ENCODE measurements at regions not wholly inside any gene's neighbourhood (a gene's known extent, or its start where the extent isn't known, plus 50 kb on each side); places are given as distances from the start of the nearest gene placed in this dataset.

- TF ChIP-seq POLR2A (IDR thresholded peaks at IDR 0.05) (no peak), POLR2AphosphoS5 (IDR thresholded peaks at IDR 0.05) (no peak)
- TF ChIP-seq, protein P1, sequence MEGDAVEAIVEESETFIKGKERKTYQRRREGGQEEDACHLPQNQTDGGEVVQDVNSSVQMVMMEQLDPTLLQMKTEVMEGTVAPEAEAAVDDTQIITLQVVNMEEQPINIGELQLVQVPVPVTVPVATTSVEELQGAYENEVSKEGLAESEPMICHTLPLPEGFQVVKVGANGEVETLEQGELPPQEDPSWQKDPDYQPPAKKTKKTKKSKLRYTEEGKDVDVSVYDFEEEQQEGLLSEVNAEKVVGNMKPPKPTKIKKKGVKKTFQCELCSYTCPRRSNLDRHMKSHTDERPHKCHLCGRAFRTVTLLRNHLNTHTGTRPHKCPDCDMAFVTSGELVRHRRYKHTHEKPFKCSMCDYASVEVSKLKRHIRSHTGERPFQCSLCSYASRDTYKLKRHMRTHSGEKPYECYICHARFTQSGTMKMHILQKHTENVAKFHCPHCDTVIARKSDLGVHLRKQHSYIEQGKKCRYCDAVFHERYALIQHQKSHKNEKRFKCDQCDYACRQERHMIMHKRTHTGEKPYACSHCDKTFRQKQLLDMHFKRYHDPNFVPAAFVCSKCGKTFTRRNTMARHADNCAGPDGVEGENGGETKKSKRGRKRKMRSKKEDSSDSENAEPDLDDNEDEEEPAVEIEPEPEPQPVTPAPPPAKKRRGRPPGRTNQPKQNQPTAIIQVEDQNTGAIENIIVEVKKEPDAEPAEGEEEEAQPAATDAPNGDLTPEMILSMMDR (IDR thresholded peaks at IDR 0.05) = no peak
Observed at GRCh38 chr5:82360022-82360421, 81.9 kb upstream of the RPS23 start.
